Adrenal gland (tissue), 9 donors: ENCODE measurements at regions not wholly inside any gene's neighbourhood (a gene's known extent, or its start where the extent isn't known, plus 50 kb on each side); places are given as distances from the start of the nearest gene placed in this dataset.

Experiments
- DNase-seq, 7 donors: peaks; one replicate each; pipeline ENCODE4 v3.0.0-alpha.2; 2019 to 2020
- H3K27ac ChIP-seq, 5 donors: fragments of 200-600 bp; sonication (generic) in 4 of 5; 1 replicate in 3 of 5; 2 replicates in 2 of 5; pipeline versions ENCODE4 v1.5.1 to v1.8.0; 2016 to 2020; ENCODE audit warnings: mild to moderate bottlenecking in 1 of 5
- H3K27me3 ChIP-seq: fragments of 200-600 bp; 2 replicates; pipeline ENCODE4 v1.8.0; 2021
- H3K36me3 ChIP-seq, 2 donors: fragments of 200-600 bp; replicated peaks in 1 of 2; 1 replicate in 1 of 2; 2 replicates in 1 of 2; pipeline versions ENCODE4 v1.5.1 to v1.8.0; 2018 to 2022
- H3K4me1 ChIP-seq, 2 donors: fragments of 200-600 bp; replicated peaks in 1 of 2; 1 replicate in 1 of 2; 2 replicates in 1 of 2; pipeline versions ENCODE4 v1.5.1 to v1.8.0; 2018 to 2021
- H3K4me3 ChIP-seq, 4 donors: fragments of 200-600 bp; sonication (generic) in 3 of 4; one replicate each; pipeline ENCODE4 v1.5.1; 2016 to 2018
- H3K9me3 ChIP-seq, 3 donors: fragments of 200-600 bp; sonication (generic) in 1 of 3; replicated peaks in 1 of 3; 1 replicate in 2 of 3; 2 replicates in 1 of 3; pipeline versions ENCODE4 v1.5.1 to v1.8.0; 2016 to 2021
- CTCF ChIP-seq, 6 experiments: fragments of 450-650 bp in 4 of 6; fragments of 200-600 bp in 2 of 6; sonication (generic) in 1 of 6; IDR thresholded peaks; 1 replicate in 5 of 6; 2 replicates in 1 of 6; pipeline versions ENCODE4 v1.5.1 to v1.8.0; 2016 to 2021; ENCODE audit warnings: antibody characterized with exemption in 6 of 6, mild to moderate bottlenecking in 2 of 6, moderate library complexity in 1 of 6
- POLR2A ChIP-seq, 2 donors: fragments of 450-650 bp; IDR thresholded peaks; one replicate each; pipeline ENCODE4 v1.6.1; 2017; ENCODE audit warnings: antibody characterized with exemption in 2 of 2, mild to moderate bottlenecking in 2 of 2, moderate library complexity in 1 of 2
- WGBS, 4 donors: extraction: QIAGEN DNeasy Blood & Tissue Kit in 2 of 4; methylation state at CpG; one replicate each; pipeline versions ENCODE4 v1.1.5 to v1.1.7; 2013 to 2017; 5-methylcytosine and 5-hydroxymethylcytosine counted together
- intact Hi-C, 2 donors: fragments of 100-400 bp; cut with DNase I; formaldehyde crosslinking; loops; one replicate each; pipeline versions ENCODE4 v1.14.1 to v1.15.0; 2022 to 2023
- donor health status: healthy with polysubstance abuse.
- donor health status: Bipolar disorder and iron deficiency.
- donor health status: DM: yes; HTN: yes; CAD: no.
- donor health status: DM: no; HTN: no; CAD: no.
- donor health status: DM: no; HTN: no; CAD: no.

GRCh38 chr17:31688701-31689100 lies 170.3 kb downstream of the COPRS start:
- DNase-seq: no peak
- Histone ChIP-seq H3K27ac (no peak overlapping the region), H3K36me3 (no peaks in the 10 kb centered on the region), H3K4me3 (no peak overlapping the region), H3K4me1 (no peaks in the 10 kb centered on the region), H3K9me3 (no peaks in the 10 kb centered on the region), H3K27me3 (no peaks in the 10 kb centered on the region)
- intact Hi-C loops: no loop called here
- WGBS, 4 donors: 86 to 93% (median 89%) methylated on average over 1 of the region's 1 CpG
- TF ChIP-seq CTCF (IDR thresholded peaks at IDR 0.05): no peak
- TF ChIP-seq POLR2A (IDR thresholded peaks at IDR 0.05): no peak

GRCh38 chr17:31687505-31688126 lies 171.4 kb downstream of the COPRS start:
- Histone ChIP-seq H3K27ac (no peak overlapping the region), H3K9me3 (no peaks in the 10 kb centered on the region), H3K36me3 (no peaks in the 10 kb centered on the region), H3K27me3 (no peaks in the 10 kb centered on the region), H3K4me3 (no peak overlapping the region), H3K4me1 (no peaks in the 10 kb centered on the region)
- intact Hi-C loops: no loop called here
- WGBS, 4 donors: 66 to 80% (median 76%) methylated on average over 5 to 6 of the region's 6 CpGs
- no peak for TF ChIP-seq CTCF (IDR thresholded peaks at IDR 0.05)
- no peak for DNase-seq

GRCh38 chr17:31686495-31686894 lies 172.5 kb downstream of the COPRS start:
- intact Hi-C loops: no loop called here
- no peaks in the 10 kb centered on the region for H3K36me3 ChIP-seq
- no peaks in the 10 kb centered on the region for H3K27me3 ChIP-seq
- H3K27ac ChIP-seq: no peak overlapping the region
- no peaks in the 10 kb centered on the region for H3K4me1 ChIP-seq
- H3K4me3 ChIP-seq: no peak overlapping the region
- 74 to 80% (median 79%) methylated on average over 5 of the region's 5 CpGs for WGBS, 4 donors
- TF ChIP-seq CTCF (IDR thresholded peaks at IDR 0.05): no peak
- TF ChIP-seq POLR2A (IDR thresholded peaks at IDR 0.05): no peak
- no peak for DNase-seq
- H3K9me3 ChIP-seq: no peaks in the 10 kb centered on the region

- no peak overlapping the region for H3K4me3 ChIP-seq
- no peaks in the 10 kb centered on the region for H3K36me3 ChIP-seq
- 0% methylated on average over 1 of the region's 1 CpG for WGBS, 4 donors
- H3K27me3 ChIP-seq: no peaks in the 10 kb centered on the region
- no peaks in the 10 kb centered on the region for H3K4me1 ChIP-seq
- intact Hi-C loops: no loop called here
- H3K27ac ChIP-seq: no peak overlapping the region
- H3K9me3 ChIP-seq: no peaks in the 10 kb centered on the region
- no peak for TF ChIP-seq CTCF (IDR thresholded peaks at IDR 0.05)
- no peak for TF ChIP-seq POLR2A (IDR thresholded peaks at IDR 0.05)
- DNase-seq: no peak
These were observed 174.1 kb downstream of the COPRS start for GRCh38 chr17:31684901-31685300.
